SKM-1 (cell line): ENCODE measurements at regions not wholly inside any gene's neighbourhood (a gene's known extent, or its start where the extent isn't known, plus 50 kb on each side); places are given as distances from the start of the nearest gene placed in this dataset.

ENCODE experiments used
- DNase-seq: peaks from one replicate; lab custom pipeline; 2025; ENCODE audit not compliant: unreplicated experiment; lab: John Stamatoyannopoulos, UW

DNA sequence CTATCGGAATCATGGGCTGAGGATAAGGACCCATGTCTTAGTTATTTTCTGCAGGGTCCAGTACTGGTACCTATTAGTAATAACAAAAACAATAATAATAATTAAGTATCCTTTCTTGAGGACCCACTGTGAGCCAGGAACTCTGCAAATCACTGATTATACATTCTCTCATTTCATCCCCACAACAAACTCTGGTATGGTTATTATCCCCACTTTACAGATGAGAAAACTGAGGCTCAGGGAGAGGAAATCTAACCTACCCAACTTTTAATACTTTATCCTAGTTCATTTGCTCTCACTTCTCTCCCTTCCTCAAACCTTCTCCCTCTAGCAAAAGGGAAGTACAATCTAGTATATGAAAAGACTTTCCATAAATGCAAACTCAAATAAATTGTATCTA is 528.4 kb upstream of the PROK2 start:
- DNase-seq = no peak

DNA sequence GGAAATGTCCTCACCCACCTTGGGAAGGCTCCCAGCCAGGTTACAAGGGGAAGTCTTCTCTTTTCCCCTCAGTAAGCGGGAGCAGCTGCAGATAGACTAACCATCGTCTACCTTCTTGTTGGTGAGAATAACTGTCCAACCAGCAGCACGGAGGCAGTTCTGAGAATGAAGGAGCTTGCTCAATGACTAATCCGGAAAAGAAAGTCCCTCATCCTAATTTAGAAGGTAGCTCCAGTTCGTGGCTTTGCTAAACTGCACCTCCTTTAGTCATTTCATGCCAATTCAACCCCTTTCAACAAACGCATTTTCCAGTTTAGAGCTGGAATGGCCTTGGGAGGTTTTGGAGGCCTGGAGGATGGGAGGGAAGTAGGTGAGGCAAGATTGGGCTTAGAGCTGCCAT is 527.4 kb upstream of the PROK2 start:
- DNase-seq = no peak

DNA sequence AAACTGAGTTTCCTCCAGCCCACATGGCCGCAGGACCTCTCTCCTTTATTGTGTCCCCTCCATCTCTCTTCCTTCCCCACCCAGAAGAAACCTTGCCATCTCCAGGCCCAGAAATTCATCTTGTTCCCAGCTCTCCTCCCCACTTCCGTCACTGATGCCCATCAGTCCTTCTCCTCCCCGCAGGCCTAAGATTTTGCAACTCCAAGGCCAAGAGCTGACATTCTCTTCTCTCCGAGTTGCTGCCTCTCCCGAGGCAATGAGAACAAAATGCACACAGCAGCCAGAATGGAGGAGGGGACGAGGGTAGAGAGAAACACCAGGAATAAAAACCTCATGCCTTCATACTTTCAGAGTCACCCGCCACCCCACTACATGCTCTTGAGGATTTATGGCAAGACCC is 526.5 kb upstream of the PROK2 start:
- DNase-seq = no peak

DNA sequence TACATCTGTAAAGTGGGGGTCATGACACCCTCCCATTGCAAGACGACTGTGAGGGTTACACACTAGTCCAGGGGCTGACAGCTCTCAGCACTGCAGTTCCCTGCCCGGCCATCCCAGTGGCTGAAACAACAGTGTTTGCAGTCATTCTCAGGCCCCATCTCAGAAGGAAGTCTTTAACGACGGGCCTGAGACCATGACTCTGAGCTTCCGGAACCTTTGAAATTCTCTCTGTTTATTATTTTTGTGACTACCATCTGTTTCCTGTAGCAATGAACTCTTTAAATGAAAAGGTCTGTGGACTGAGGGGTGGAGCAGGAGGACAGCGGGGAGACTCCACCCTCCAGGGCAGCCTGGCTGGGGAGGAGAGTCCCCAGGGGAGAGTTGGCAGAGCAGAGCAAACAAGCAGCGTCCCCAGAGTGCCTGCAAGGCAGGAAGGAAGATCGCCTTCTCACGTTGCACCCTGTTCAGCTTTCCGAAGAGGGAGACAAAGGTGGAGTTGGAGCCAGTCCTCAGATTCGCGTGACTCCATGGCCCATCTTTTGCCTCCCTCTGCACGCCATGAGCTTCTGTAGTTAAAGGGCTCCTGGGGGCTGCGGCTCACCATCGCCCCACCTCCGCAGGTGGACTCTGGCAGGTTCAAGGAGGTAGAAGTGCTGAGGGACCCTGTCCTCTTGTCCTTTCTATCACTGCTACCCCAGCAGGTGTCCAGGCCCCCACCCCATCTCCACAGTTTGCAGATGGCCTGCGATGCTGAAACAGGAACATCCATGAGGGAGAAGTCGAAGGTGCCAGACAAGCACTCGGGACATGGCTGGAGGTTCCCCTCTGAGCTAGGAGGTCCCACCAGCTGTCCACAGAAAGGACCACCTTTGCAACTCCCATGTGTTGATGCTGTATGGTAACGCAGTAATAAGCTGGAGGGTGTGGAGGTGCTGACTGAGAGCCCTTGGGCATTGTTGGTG is 525.8 kb upstream of the PROK2 start:
- peak; percentile 45 for DNase-seq

DNA sequence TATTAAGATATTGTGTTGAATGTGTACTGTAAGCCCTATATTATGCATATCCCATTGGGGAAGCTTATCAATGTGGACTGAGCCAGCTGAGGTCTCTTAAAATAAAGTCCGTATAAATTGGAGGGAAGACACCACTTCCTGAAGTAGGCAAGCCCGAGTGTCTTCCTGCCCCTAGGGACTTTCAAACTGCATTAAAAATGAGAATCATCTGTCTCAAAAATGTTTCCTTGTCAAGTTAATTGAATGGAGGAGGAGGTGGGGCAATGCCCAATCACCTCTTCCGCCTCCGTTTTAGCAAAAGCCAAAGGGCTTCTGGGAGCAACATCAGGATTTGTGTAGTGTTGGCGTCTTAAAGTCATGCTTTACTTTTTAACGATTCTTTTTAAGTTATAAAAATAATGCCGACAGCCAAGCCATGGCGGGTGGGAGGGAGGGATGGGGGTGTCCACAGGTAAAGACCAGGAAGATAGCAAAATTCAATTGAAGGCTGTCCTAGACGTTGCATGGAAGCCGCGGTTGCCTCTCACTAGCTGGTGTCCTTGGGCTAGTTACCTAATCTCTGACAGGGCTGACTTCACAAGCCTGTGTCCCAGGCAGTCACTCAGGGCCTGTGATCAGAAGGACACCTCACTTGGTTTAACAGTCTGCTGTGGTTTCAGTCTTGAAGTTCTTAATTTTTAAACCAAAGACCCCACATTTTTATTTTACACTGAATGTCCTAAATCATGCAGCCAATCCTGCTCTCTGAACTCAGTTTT is 524.9 kb upstream of the PROK2 start:
- DNase-seq = no peak

DNA sequence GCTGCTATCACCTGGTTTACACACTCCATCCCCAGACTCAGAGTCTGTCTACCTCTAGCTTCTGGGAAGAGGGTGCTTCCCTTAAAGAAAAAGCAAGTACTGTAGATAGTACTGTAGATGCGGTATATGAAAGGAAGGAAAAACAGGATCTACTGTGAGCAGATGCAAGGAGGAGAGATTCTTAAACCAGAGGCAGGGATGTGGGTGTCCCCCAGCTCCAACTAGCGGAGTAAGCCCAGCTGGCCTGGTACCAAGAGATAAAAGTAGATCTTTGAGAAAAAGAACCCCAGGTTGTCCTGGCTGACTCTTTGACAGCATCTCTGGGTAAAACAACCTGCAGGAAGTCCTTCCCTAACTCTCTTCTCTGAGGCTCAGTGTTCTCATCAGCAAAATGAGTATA is 523.7 kb upstream of the PROK2 start:
- no peak for DNase-seq

DNA sequence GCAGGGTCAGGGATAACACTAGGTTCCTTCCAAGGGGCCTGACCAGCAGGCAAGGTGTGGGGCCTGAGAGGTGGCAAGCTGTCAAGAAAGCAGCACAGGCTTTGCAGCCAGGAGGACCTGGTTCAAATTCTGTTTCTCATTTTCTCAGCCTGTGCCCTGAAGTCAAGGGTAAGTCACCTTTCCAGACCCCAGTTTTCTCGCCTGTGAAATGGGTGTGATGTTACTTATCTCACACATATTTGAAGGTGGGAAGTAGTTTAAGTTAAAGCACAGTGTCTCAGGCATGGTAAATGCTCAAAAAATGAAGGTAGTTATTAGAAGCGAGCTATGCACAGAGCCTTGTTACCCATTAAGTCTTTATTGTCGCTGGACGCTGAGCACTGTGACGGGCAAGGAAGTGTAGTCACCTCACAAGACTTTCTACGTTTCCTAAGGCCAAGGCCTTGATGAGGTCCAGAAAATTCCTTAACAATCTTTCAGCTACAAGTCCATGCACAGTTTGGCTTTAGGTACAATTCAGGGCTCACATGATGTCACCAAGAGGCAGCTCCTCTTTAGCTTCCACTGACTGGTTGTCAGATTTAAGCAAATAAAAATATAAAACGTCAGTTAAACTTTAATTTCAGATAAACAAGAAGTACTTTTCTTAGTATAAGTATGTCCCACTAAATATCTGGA is 522.6 kb upstream of the PROK2 start:
- no peak for DNase-seq

DNA sequence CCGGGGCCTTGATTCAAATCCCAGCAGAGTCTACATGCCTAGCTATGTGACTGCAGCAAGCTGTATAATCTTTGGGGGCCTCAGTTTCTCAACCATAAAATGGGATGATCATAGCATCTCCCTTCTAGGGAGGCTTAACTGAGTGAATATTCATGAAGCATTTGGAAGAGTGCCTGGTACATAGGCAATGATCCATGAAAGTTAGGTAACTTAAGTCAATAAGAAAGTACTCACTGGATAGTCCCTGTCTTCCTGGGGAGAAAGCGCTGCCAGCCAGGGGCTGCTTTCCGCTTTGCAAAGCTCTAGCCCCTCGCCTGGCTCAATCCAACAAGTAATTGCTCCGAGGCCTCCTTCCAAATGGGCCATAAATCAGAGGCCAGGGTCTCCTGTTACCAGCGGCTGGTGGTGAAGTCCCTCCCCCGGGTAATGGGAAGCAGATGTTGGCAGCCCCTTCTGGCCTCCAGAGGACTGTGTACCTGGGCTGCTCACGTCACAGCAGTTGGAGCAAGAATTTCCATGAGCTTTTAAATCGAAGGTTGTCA is 521.9 kb upstream of the PROK2 start:
- DNase-seq = no peak

DNA sequence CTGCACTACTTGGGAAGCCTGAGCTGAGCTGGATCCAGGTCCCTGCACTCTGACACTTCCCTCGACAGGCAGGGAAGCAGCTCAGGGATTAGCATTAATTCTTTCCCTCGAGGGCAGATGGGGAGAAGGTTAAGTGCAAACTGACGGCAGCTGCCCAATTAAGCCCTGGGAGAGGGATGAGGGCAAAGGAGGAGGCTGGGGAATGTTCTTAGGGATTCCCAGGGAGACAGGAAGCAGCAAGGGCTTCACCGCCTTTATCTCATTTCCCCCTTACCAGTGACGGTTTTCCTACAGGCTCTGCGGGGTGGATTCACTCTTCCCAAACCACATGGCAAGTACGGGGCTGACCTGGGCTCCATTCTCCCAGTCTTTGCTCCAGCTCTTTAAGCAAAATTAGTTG is 519.0 kb upstream of the PROK2 start:
- DNase-seq = no peak

DNA sequence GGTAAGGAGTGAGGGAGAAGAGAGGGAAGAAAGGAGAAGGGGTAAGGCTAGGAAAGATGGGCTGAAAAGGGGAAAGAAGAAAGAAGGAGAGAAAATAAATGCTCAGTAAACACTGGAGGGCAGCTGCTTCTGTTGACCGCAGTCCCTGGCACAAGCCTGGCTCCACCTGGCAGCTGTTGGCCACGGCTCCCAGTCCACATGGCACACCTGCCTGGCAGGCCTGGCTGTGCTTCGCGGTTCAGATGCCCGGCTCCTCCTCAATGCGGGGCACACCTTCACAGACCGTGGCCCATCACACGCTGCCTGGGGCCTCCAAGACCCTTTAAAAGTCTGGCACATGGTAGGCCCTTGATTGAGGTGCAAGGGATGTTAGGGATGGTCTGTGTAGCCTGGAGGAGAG is 516.8 kb upstream of the PROK2 start:
- no peak for DNase-seq

DNA sequence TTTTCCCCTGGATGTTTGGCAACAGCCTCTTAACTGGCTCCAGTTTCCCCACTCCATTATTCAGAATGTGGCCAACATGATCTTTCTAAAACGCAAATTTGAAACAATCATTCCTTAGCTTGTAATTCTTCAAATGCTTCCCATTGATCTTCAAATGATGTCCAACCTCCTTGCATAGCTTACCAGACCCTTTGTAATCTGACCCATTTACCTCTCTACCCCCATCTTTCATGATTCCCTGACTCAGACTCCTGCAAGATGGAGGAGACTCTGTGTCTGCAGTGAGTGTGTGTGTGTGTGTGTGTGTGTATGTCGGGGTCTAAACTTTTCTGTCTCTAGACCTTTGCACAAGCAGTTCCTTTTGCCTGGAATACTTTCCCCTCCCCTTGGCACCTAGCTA is 515.7 kb upstream of the PROK2 start:
- no peak for DNase-seq

DNA sequence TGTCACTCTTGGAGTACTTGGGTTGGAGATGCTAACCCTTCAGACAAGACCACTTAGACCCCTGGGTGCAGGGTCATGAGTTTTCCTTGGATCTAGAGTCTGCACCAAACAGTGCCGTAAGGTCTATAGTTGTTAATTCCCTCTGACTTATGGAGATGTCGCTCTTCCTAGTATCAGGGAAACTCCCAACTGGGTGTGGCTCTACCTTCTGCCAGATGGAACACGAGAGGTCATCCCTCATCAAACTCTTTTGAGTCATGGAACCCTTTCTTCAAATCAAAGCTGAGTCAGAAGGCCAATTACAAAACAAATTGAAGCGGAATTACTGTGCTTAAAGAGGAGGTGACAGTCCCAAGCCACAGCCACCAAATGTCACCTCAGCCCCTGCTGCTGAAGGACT is 514.9 kb upstream of the PROK2 start:
- no peak for DNase-seq

DNA sequence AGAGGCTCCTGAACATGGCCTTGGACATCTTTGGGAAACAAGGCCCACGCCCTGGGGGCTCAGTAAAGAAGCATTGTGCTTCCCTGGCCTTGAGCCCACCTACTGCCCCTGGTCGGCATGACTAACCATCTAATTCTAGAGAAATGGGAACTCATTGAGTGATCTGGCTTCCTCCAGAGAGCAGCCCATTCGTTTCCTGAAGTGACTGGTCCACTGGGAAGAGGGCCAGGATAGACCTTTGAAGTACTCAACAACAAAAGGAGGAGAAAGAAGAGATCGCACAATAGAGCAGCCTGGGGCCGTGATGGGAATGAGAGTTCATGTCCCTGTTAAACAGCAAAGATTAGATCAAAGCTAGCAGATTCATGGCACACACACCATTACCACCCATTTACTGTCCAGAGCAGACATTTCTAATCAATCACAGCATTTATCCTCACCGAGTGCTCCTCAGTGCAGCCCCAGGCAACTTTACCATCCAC is 514.4 kb upstream of the PROK2 start:
- DNase-seq = no peak

DNA sequence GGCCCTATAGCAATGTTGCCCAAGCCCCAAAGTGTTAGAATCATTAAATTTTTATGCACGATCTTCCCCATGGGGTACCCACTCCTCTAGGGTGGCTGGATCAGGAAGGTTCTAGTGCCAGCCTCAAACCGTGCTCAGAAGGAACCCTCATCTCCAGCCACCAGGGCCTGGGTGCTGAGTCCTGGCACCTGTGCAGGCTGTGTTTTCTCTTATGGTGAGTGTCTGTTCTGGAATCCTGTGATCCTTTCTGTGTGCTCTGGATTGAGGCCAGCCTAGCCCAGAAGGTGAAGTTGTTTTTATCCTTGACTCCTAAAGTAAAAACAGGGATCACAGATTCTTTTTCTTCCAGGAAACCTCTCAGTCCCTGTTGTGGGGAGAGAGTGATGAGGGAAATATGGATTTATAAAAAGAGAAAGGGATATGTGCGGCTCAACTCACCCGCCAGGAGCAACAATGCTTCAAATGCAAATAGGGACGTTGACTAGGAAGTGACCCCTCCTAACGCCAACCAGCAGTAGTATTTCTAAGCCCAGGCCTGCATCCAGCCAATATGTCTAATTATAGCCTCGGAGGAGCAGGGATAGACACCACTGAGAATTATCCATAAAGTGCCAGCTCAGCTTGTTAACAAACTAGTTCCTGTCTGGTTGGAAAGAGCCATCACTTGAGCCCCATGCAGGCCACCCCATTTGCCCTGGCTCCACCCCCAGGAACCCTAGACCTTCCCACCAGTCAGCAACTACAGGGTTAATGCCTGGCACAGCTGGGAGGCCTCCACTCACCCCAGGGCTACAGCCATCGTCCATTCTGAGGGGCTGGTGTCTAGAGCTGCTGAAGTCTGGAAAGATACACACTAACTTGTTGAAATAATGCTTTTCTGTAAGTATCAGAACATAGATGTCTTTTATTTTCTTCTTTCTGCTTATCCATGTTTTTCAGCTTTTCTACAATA is 513.5 kb upstream of the PROK2 start:
- DNase-seq = no peak

DNA sequence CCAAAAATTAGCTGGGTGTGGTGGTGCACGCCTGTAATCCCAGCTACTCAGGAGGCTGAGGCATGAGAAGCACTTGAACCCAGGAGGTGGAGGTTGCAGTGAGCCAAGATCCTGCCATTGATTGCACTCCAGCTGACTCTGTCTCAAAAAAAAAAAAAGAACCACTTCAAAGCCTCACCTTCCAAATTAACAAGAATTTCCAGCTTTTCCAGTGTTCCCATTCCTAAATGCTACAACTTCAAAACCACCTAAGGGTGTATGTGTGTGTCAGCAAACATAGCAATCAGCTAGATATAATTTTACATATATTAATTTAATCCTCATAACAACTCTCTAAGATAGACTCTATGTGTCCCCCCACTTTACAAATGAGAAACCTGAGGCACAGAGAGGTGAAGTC is 512.5 kb upstream of the PROK2 start:
- DNase-seq = no peak

DNA sequence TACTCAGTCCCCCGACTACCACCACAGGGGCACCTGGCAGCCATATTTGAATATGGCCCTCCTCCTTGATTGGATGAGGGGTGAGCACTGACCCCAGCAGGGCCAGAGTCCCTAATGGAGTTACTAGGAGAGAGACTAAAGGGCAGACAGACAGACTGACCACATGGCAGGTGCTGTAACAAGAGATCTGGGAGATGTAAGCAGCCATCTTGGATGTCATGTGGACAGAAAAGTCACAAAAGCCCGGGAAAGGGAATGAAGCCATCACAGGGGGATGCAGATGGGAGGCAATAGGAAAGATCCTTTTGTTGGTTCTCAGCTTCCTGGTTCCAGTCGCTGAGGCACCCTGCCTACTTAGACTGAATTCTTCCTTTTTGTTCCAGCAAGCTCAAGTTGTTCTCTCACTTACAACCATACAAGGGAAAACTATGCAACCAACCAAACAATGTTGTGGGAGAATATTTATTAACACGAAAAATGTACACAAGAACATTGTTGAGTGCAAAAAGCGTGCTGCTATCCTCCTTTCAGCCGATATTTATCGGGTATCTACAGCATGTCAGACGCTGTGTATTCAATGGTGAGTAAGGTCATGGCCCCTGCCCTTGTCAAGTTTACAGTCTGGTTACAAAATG is 511.6 kb upstream of the PROK2 start:
- DNase-seq = no peak

DNA sequence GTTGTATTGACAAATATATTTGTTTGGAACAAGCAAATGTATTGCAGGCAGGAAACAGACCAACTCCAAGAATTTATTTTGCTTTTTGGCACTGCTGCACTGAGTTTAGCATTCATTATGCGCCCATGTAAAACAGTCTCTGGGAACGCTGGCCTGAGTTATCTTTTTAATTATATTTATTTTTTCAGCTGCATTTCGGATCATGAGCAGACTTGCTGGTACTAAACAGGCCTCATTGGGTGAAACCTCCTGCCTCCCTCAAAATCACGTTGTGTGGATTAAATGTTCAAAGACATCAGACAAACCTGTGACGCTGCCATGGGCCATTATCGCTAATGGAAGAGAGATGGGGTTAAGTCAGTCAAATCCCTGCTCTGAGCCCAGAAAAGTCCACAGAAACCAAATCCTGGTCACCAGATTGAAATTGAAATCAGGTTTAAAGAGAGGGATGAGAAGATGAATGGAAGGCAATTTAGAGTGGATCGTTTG is 511.1 kb upstream of the PROK2 start:
- no peak for DNase-seq

DNA sequence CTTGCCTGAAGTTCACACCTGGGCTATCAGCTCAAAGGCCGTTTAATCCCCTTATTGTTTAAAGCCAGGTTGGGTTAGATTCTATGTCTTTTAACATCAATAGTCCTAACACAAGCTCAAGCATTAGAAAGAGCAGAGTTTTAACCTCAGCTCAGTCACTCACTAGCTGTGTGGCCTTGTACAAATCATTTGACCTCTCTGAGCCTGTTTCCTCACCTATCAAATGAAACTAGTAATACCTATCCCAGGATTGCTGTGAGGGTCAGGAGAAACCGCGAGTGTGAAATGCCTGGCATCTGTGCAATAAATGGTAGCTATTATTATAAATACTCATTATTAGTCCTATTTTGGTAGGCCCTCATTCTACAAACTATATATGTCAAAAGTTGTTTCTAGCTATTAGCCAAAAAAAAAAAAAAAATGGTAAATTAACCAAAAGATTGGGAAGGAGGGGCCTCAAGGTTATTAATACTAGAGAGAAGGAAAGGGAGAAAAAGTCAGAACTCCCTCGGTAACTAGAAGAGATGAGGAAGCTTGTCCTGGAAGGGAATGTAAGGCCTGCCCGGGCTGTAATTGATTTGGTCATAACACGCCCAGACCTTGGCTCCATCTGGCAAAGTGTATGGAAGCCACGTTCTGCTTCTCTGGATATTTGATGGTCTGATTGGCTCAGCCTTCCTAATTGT is 510.5 kb upstream of the PROK2 start:
- no peak for DNase-seq
